Astrocyte (in vitro differentiated cells and primary cell): ENCODE measurements at regions not wholly inside any gene's neighbourhood (a gene's known extent, or its start where the extent isn't known, plus 50 kb on each side); places are given as distances from the start of the nearest gene placed in this dataset.

Experiments used
- DNase-seq: peaks from one replicate; pipeline ENCODE4 v3.0.0-alpha.2; 2010; ENCODE audit warnings: low read depth
- FAIRE-seq: peaks from 2 replicates; lab custom pipeline; 2011; peaks lifted over from hg19 to GRCh38; lab: Jason Lieb, UNC
- H2AFZ ChIP-seq: 2 replicates; pipeline ENCODE4 v1.6.0; 2012; ENCODE audit warnings: low read depth, low read length, inconsistent platforms
- H3K27ac ChIP-seq: 2 replicates; pipeline ENCODE4 v1.5.1; 2011; ENCODE audit warnings: low read depth, low read length, inconsistent platforms
- H3K27me3 ChIP-seq: 2 replicates; pipeline ENCODE4 v1.6.0; 2011; ENCODE audit warnings: low read length, inconsistent platforms; ENCODE audit not compliant: insufficient read depth
- H3K36me3 ChIP-seq: 2 replicates; pipeline ENCODE4 v1.5.1; 2011; ENCODE audit warnings: low read length, inconsistent platforms; ENCODE audit not compliant: insufficient read depth
- H3K4me1 ChIP-seq: 2 replicates; pipeline ENCODE4 v1.5.1; 2011; ENCODE audit warnings: low read length, inconsistent platforms; ENCODE audit not compliant: insufficient read depth
- H3K4me2 ChIP-seq: 2 replicates; pipeline ENCODE4 v1.6.0; 2012; ENCODE audit warnings: low read length, inconsistent platforms
- H3K4me3 ChIP-seq: 2 replicates; pipeline ENCODE4 v1.5.1; 2011; ENCODE audit warnings: low read depth, mild to moderate bottlenecking, low read length, inconsistent platforms; ENCODE audit not compliant: insufficient read depth
- H3K79me2 ChIP-seq: 2 replicates; pipeline ENCODE4 v1.6.0; 2012; ENCODE audit warnings: mild to moderate bottlenecking, low read length, inconsistent platforms; ENCODE audit not compliant: insufficient read depth
- H3K9ac ChIP-seq: 2 replicates; pipeline ENCODE4 v1.6.0; 2012; ENCODE audit warnings: mild to moderate bottlenecking, low read length, inconsistent platforms
- H3K9me3 ChIP-seq: 2 replicates; pipeline ENCODE4 v1.5.1; 2012; ENCODE audit warnings: low read depth, mild to moderate bottlenecking, low read length, inconsistent platforms; ENCODE audit not compliant: insufficient read depth
- H4K20me1 ChIP-seq: 2 replicates; pipeline ENCODE4 v1.6.0; 2012; ENCODE audit warnings: low read length, inconsistent platforms; ENCODE audit not compliant: insufficient read depth
- H3K27ac Mint-ChIP-seq: one replicate; pipeline ENCODE4 v1.8.0; 2021; ENCODE audit warnings: mild to moderate bottlenecking, mixed read lengths; ENCODE audit not compliant: unreplicated experiment
- H3K27me3 Mint-ChIP-seq: one replicate; pipeline ENCODE4 v1.8.0; 2021; ENCODE audit warnings: low read depth, mixed read lengths; ENCODE audit not compliant: unreplicated experiment
- H3K36me3 Mint-ChIP-seq: one replicate; pipeline ENCODE4 v1.8.0; 2021; ENCODE audit warnings: low read depth, mixed read lengths; ENCODE audit not compliant: unreplicated experiment
- H3K4me1 Mint-ChIP-seq: one replicate; pipeline ENCODE4 v1.8.0; 2021; ENCODE audit warnings: low read depth, mixed read lengths; ENCODE audit not compliant: unreplicated experiment
- H3K4me3 Mint-ChIP-seq: one replicate; pipeline ENCODE4 v1.8.0; 2021; ENCODE audit warnings: mild to moderate bottlenecking, moderate library complexity, mixed read lengths; ENCODE audit not compliant: unreplicated experiment
- H3K9me3 Mint-ChIP-seq: one replicate; pipeline ENCODE4 v1.8.0; 2021; ENCODE audit warnings: mild to moderate bottlenecking, mixed read lengths; ENCODE audit not compliant: unreplicated experiment
- EZH2 ChIP-seq: IDR thresholded peaks from 2 replicates; pipeline ENCODE4 v1.6.1; 2012; ENCODE audit warnings: mild to moderate bottlenecking, low read length, inconsistent platforms; ENCODE audit not compliant: insufficient read depth
- TF ChIP-seq, protein P1 (sequence below): IDR thresholded peaks from 2 replicates; pipeline ENCODE4 v1.5.1; 2011; ENCODE audit warnings: low read depth, mild to moderate bottlenecking, inconsistent platforms, low read length, moderate library complexity; ENCODE audit not compliant: insufficient read depth

DNA sequence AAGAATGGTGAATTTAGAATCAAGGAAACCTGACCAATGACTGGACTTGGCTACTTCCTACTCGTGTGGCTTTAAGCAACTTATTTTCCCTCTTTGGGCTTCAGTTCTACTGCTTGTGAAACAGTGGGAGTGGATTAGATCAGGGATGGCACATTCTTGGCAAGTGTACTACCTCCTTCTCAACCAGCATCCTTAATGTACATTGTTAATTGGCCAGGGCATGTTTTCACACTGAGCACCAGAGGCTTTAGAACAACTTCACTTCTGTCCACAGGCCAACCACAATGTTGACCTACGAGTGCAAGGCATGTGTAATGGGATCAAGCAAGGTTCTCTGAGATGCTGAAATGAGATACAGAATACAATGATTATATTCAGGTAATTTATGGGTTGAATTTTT is 315.3 kb downstream of the ADRA2A start:
- H3K4me1 ChIP-seq, result no peaks in the 10 kb centered on the region
- DNase-seq (no peak), FAIRE-seq (peak; percentile 64)
- no peak overlapping the region for H3K4me2 ChIP-seq
- Mint-ChIP-seq H3K27me3 (peaks cover 7% of the 10 kb centered on the region), H3K36me3 (no peaks in the 10 kb centered on the region), H3K4me3 (no peak overlapping the region), H3K4me1 (peaks cover 3% of the 10 kb centered on the region), H3K27ac (no peak overlapping the region), H3K9me3 (peaks cover 2% of the 10 kb centered on the region)
- H3K79me2 ChIP-seq, result no peaks in the 10 kb centered on the region
- H4K20me1 ChIP-seq, result no peaks in the 10 kb centered on the region
- H2AFZ ChIP-seq, result no peak overlapping the region
- TF ChIP-seq, protein P1, sequence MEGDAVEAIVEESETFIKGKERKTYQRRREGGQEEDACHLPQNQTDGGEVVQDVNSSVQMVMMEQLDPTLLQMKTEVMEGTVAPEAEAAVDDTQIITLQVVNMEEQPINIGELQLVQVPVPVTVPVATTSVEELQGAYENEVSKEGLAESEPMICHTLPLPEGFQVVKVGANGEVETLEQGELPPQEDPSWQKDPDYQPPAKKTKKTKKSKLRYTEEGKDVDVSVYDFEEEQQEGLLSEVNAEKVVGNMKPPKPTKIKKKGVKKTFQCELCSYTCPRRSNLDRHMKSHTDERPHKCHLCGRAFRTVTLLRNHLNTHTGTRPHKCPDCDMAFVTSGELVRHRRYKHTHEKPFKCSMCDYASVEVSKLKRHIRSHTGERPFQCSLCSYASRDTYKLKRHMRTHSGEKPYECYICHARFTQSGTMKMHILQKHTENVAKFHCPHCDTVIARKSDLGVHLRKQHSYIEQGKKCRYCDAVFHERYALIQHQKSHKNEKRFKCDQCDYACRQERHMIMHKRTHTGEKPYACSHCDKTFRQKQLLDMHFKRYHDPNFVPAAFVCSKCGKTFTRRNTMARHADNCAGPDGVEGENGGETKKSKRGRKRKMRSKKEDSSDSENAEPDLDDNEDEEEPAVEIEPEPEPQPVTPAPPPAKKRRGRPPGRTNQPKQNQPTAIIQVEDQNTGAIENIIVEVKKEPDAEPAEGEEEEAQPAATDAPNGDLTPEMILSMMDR, result no peak
- TF ChIP-seq EZH2, result no peak
- H3K4me3 ChIP-seq, result no peak overlapping the region
- no peaks in the 10 kb centered on the region for H3K27me3 ChIP-seq
- H3K9ac ChIP-seq, result no peak overlapping the region
- no peaks in the 10 kb centered on the region for H3K36me3 ChIP-seq
- H3K27ac ChIP-seq, result no peak overlapping the region
- H3K9me3 ChIP-seq, result peaks cover 2% of the 10 kb centered on the region

DNA sequence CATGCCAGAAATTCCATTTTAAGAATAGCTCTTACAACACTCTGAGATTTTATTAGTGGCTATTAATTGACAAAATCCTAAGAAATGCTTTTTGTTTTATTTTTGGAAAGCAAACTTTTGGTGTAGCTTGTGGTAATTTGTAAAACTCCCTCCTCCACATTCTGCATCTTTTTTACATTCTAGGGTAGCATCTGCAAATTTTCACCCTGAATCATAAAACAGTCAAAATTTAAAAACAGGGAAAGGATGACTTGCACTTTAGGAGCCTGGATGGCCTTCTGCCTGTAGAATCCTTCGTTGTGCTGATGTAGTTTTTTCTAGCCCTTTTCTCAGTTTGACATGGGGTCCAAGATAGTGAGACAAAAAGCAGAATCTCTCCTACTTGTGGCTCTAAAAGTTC is 316.1 kb downstream of the ADRA2A start:
- DNase-seq, result no peak
- Mint-ChIP-seq H3K4me1 (peaks cover 3% of the 10 kb centered on the region), H3K4me3 (no peak overlapping the region), H3K27me3 (peaks cover 7% of the 10 kb centered on the region), H3K27ac (no peak overlapping the region), H3K36me3 (no peaks in the 10 kb centered on the region), H3K9me3 (peaks cover 2% of the 10 kb centered on the region)
- H4K20me1 ChIP-seq, result no peaks in the 10 kb centered on the region
- H3K36me3 ChIP-seq, result no peaks in the 10 kb centered on the region
- H3K4me2 ChIP-seq, result no peak overlapping the region
- no peaks in the 10 kb centered on the region for H3K27me3 ChIP-seq
- no peak overlapping the region for H3K9ac ChIP-seq
- H3K4me1 ChIP-seq, result no peaks in the 10 kb centered on the region
- H3K27ac ChIP-seq, result no peak overlapping the region
- H3K79me2 ChIP-seq, result no peaks in the 10 kb centered on the region
- FAIRE-seq, result no peak
- H2AFZ ChIP-seq, result no peak overlapping the region
- H3K4me3 ChIP-seq, result no peak overlapping the region
- H3K9me3 ChIP-seq, result peaks cover 2% of the 10 kb centered on the region
- TF ChIP-seq, protein P1, result no peak
- no peak for TF ChIP-seq EZH2

DNA sequence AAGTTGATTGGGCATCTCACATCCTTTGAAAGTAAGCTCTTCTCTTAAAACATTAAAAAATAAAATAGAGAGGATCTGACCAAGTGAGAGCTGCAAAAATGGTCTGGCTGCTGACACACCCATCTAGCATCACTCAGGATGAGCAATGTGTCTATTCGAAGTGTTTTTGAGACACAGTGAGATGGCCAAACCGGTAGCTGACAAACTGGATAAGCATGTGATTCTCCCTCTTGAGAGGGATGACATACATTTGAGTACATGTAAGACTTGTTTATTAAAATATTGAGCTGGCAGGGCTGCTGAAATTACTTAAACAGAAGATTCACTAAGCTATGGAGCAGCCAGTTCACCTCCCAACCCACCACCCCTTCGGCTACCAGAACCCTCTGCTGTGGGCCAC is 333.9 kb downstream of the ADRA2A start:
- Histone ChIP-seq H3K9me3 (no peaks in the 10 kb centered on the region), H3K4me1 (no peaks in the 10 kb centered on the region), H2AFZ (no peak overlapping the region), H3K36me3 (no peaks in the 10 kb centered on the region), H3K9ac (no peak overlapping the region), H3K27me3 (no peaks in the 10 kb centered on the region), H3K4me3 (no peak overlapping the region), H3K79me2 (no peaks in the 10 kb centered on the region), H4K20me1 (no peaks in the 10 kb centered on the region), H3K27ac (no peak overlapping the region), H3K4me2 (no peak overlapping the region)
- no peak for TF ChIP-seq EZH2
- TF ChIP-seq, protein P1, result no peak
- Mint-ChIP-seq H3K9me3 (peaks cover 3% of the 10 kb centered on the region), H3K4me3 (no peak overlapping the region), H3K27me3 (no peaks in the 10 kb centered on the region), H3K4me1 (no peaks in the 10 kb centered on the region), H3K36me3 (no peaks in the 10 kb centered on the region), H3K27ac (no peak overlapping the region)
- FAIRE-seq (no peak), DNase-seq (no peak)
